ENCODE measurements at regions not wholly inside any gene's neighbourhood (a gene's known extent, or its start where the extent isn't known, plus 50 kb on each side); places are given as distances from the start of the nearest gene placed in this dataset.

GRCh38 chrX:4175221-4175620 is 461.8 kb upstream of the PRKX start:
- CTCF ChIA-PET, result interaction anchor here (0.6 kb wide), 1 partner anchor 95 kb away, joined by 3 read pairs; no protein-coding TSS in a partner anchor

GRCh38 chrX:4173743-4174142 is 460.3 kb upstream of the PRKX start:
- FAIRE-seq (no peak), ATAC-seq (no peak), DNase-seq (ENCODE audit: low read depth in 1 of 2, low spot score in 1 of 2) (no peak)
- Histone ChIP-seq H3K27ac (no peak overlapping the region), H3K4me2 (no peak overlapping the region), H3K4me3 (no peak overlapping the region), H3K4me1 (no peaks in the 10 kb centered on the region), H3K9me3 (no peaks in the 10 kb centered on the region)
- ChIA-PET CTCF (no interaction called here), POLR2A (no interaction called here)
- TF ChIP-seq BHLHE40 (IDR thresholded peaks at IDR 0.05; ENCODE audit: low read depth, low read length) (no peak), SMC3 (IDR thresholded peaks at IDR 0.05) (no peak)
- WGBS (ENCODE audit: missing lambda C conversion rate), result 0% methylated on average over 2 of the region's 2 CpGs

More at GRCh38 chrX:4175221-4175620, 461.8 kb upstream of the PRKX start:
- no peak for ATAC-seq
- POLR2A ChIA-PET, result no interaction called here
- Histone ChIP-seq H3K4me3 (no peak overlapping the region), H3K4me1 (no peaks in the 10 kb centered on the region), H3K9me3 (no peaks in the 10 kb centered on the region), H3K27ac (no peak overlapping the region), H3K4me2 (no peak overlapping the region)
- WGBS (ENCODE audit: missing lambda C conversion rate), result 51% methylated on average over 3 of the region's 3 CpGs
- TF ChIP-seq PBX3 (IDR thresholded peaks at IDR 0.05) (no peak), GATA3 (IDR thresholded peaks at IDR 0.05; ENCODE audit: borderline replicate concordance) (no peak), FOSB (CRISPR knock-in tag; IDR thresholded peaks at IDR 0.05) (no peak), SMC3 (IDR thresholded peaks at IDR 0.05) (no peak)
- FAIRE-seq, result no peak
- no peak for DNase-seq (ENCODE audit: low read depth in 1 of 2, low spot score in 1 of 2)

- no peak for FAIRE-seq
- no peaks in the 10 kb centered on the region for H3K4me1 ChIP-seq
- H3K4me3 ChIP-seq, result no peak overlapping the region
- DNase-seq (ENCODE audit: low read depth in 1 of 2, low spot score in 1 of 2), result no peak
- POLR2A ChIA-PET, result no interaction called here
- TF ChIP-seq HDAC2 (IDR thresholded peaks at IDR 0.05) (no peak), CBX2 (IDR thresholded peaks at IDR 0.05; ENCODE audit: borderline replicate concordance, low read depth) (no peak), CEBPB (IDR thresholded peaks at IDR 0.05) (no peak), ESRRA (IDR thresholded peaks at IDR 0.05; ENCODE audit: borderline replicate concordance, low read length) (no peak), HMGXB4 (CRISPR knock-in tag; IDR thresholded peaks at IDR 0.05; ENCODE audit: borderline replicate concordance) (no peak), TP53 (CRISPR knock-in tag; IDR thresholded peaks at IDR 0.05) (no peak)
- 0% methylated on average over 4 of the region's 4 CpGs for WGBS (ENCODE audit: missing lambda C conversion rate)
- CTCF ChIA-PET, result no interaction called here
- no peak for ATAC-seq
- no peak overlapping the region for H3K4me2 ChIP-seq
- H3K9me3 ChIP-seq, result no peaks in the 10 kb centered on the region
- no peak overlapping the region for H3K27ac ChIP-seq
Measured at GRCh38 chrX:4151798-4152197, 438.3 kb upstream of the PRKX start.

- no peak for TF ChIP-seq HOXA7 (CRISPR knock-in tag; IDR thresholded peaks at IDR 0.05)
- TF ChIP-seq ZSCAN20 (CRISPR knock-in tag; IDR thresholded peaks at IDR 0.05), result no peak
- no peak for TF ChIP-seq RFX5 (IDR thresholded peaks at IDR 0.05)
- no peak for TF ChIP-seq CHD2 (IDR thresholded peaks at IDR 0.05; ENCODE audit: low read length, partially characterized antibody)
- no peak for TF ChIP-seq ZFP36 (IDR thresholded peaks at IDR 0.05; ENCODE audit: borderline replicate concordance, partially characterized antibody)
- H3K4me2 ChIP-seq, result no peak overlapping the region
- ATAC-seq, result no peak
- no peak overlapping the region for H3K27ac ChIP-seq
- CTCF ChIA-PET, result no interaction called here
- no peak overlapping the region for H3K4me3 ChIP-seq
- no peak for FAIRE-seq
- POLR2A ChIA-PET, result no interaction called here
- DNase-seq (ENCODE audit: low read depth in 1 of 2, low spot score in 1 of 2), result no peak
- H3K4me1 ChIP-seq, result no peaks in the 10 kb centered on the region
- no peaks in the 10 kb centered on the region for H3K9me3 ChIP-seq
- 19% methylated on average over 1 of the region's 1 CpG for WGBS (ENCODE audit: missing lambda C conversion rate)
Measured at GRCh38 chrX:4150259-4150658, 436.8 kb upstream of the PRKX start.

GRCh38 chrX:4129626-4130025 is 416.2 kb upstream of the PRKX start:
- ChIA-PET CTCF (interaction anchor here (0.7 kb wide), 1 partner anchor 105 kb away, joined by 3 read pairs; no protein-coding TSS in a partner anchor), POLR2A (no interaction called here)
- Histone ChIP-seq H3K4me1 (no peaks in the 10 kb centered on the region), H3K4me3 (no peak overlapping the region), H3K4me2 (no peak overlapping the region), H3K9me3 (no peaks in the 10 kb centered on the region), H3K27ac (no peak overlapping the region)
- TF ChIP-seq RAD21 (conservative IDR thresholded peaks at IDR 0.05 in 1 of 2, IDR thresholded peaks at IDR 0.05 in 1 of 2), result no peak
- WGBS (ENCODE audit: missing lambda C conversion rate), result 3% methylated on average over 10 of the region's 10 CpGs
- DNase-seq (ENCODE audit: low read depth in 1 of 2, low spot score in 1 of 2), result no peak
- ATAC-seq, result no peak
- FAIRE-seq, result no peak

All from A549 (cell line).